GM12878 (cell line): ENCODE measurements at regions not wholly inside any gene's neighbourhood (a gene's known extent, or its start where the extent isn't known, plus 50 kb on each side); places are given as distances from the start of the nearest gene placed in this dataset.

ENCODE experiments used
- CTCF ChIP-seq, 3 experiments: IDR thresholded peaks in 2 of 3; conservative IDR thresholded peaks in 1 of 3; 2 replicates each; pipeline ENCODE4 v1.5.1; 2011; ENCODE audit warnings: low read depth in 3 of 3, low read length in 3 of 3, mild to moderate bottlenecking in 3 of 3, control low read depth in 2 of 3, moderate library complexity in 2 of 3, inconsistent platforms in 1 of 3, mixed read lengths in 1 of 3; ENCODE audit not compliant: control insufficient read depth in 2 of 3, insufficient read depth in 1 of 3; ENCODE audit errors: extremely low read depth in 1 of 3
- TAF1 ChIP-seq: IDR thresholded peaks from 2 replicates; pipeline ENCODE4 v1.6.1; 2011; ENCODE audit warnings: mild to moderate bottlenecking, low read depth, low read length, borderline replicate concordance

DNA sequence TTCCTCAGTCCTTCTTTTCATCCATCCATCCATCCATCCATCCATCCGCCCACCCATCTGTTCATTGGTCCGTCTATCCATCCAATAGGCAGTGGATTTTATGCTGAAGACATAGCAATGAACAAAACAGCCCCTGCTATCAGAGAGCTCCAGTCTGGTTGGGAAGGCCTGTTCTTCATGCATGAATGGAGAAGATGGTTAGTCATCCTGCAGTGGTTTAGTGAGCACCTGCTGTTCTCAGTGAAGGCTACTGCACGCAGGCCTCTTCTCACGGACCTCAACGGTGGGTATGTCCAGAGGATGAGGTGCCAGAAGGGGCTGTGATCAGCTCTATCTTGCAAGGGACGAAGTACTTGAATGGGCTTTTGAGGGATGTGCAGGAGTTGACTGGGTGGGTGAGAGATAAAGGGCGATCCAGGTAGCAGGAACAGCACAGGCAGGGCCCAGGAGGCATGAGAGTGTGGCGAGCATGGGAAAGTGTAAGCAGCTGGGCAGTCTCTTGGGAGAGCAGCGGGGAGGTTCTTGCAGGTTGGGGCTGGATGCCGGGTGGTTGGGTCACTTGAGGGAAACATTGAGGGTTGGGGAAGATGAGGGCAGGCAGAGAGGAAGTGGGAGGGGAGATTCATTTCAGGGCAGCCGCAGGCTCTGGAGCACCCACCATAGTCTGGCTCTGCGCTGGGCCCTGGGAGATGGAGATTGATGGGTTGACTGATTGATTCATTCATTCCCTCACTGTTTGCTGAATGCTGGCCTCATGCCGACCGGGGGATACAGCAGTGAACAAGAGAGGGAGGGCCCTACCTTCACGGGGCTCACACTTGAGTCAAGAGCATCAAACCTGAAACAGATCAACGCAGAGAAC lies 115.0 kb upstream of the CIBAR2 start:
- TF ChIP-seq CTCF (IDR thresholded peaks at IDR 0.05 in 2 of 3, conservative IDR thresholded peaks at IDR 0.05 in 1 of 3; ENCODE audit: control insufficient read depth in 2 of 3, extremely low read depth in 1 of 3, insufficient read depth in 1 of 3, low read depth in 3 of 3, low read length in 3 of 3): no peak
- peak; percentile 94 for TF ChIP-seq TAF1
